GM23338 (cell line): ENCODE measurements at regions not wholly inside any gene's neighbourhood (a gene's known extent, or its start where the extent isn't known, plus 50 kb on each side); places are given as distances from the start of the nearest gene placed in this dataset.

Experiments
- EZH2 ChIP-seq: fragments of 200-600 bp; sonication (generic); IDR thresholded peaks from one replicate; pipeline ENCODE4 v1.8.0; 2017; ENCODE audit warnings: antibody characterized with exemption, mild to moderate bottlenecking, low read depth; ENCODE audit not compliant: unreplicated experiment
- EZH2phosphoT487 ChIP-seq: fragments of 200-600 bp; sonication (generic); IDR thresholded peaks from one replicate; pipeline ENCODE4 v1.8.1; 2018; ENCODE audit warnings: antibody characterized with exemption; ENCODE audit not compliant: unreplicated experiment
- JUNB ChIP-seq: IDR thresholded peaks from one replicate; pipeline ENCODE4 v1.6.1; 2016; ENCODE audit warnings: antibody characterized with exemption; ENCODE audit not compliant: unreplicated experiment
- NANOG ChIP-seq: IDR thresholded peaks from 2 replicates; pipeline ENCODE4 v1.6.1; 2016; ENCODE audit warnings: antibody characterized with exemption, borderline replicate concordance
- POLR2AphosphoS5 ChIP-seq: IDR thresholded peaks from 2 replicates; pipeline ENCODE4 v1.6.1; 2016; ENCODE audit warnings: antibody characterized with exemption, low read depth
- ZNF331 ChIP-seq: fragments of 250-450 bp; sonication (Bioruptor Pico); IDR thresholded peaks from 2 replicates; pipeline ENCODE4 v1.5.0; 2020; ENCODE audit warnings: low read depth, mild to moderate bottlenecking, moderate library complexity
- TF ChIP-seq, protein P1 (sequence below): fragments of 250-450 bp; sonication (Bioruptor Pico); IDR thresholded peaks from 2 replicates; pipeline ENCODE4 v1.5.0; 2020; ENCODE audit warnings: mild to moderate bottlenecking, moderate library complexity
- TF ChIP-seq, protein P2 (sequence below), 2 experiments: fragments of 200-600 bp in 1 of 2; sonication (generic) in 1 of 2; conservative IDR thresholded peaks; 2 replicates each; pipeline versions ENCODE4 v1.5.1 to v1.6.1; 2016 to 2017; ENCODE audit warnings: antibody characterized with exemption in 2 of 2, low read depth in 2 of 2, mild to moderate bottlenecking in 2 of 2, moderate library complexity in 1 of 2
- TF ChIP-seq, protein P3 (sequence below): IDR thresholded peaks from 2 replicates; pipeline ENCODE4 v1.6.1; 2016; ENCODE audit warnings: antibody characterized with exemption

DNA sequence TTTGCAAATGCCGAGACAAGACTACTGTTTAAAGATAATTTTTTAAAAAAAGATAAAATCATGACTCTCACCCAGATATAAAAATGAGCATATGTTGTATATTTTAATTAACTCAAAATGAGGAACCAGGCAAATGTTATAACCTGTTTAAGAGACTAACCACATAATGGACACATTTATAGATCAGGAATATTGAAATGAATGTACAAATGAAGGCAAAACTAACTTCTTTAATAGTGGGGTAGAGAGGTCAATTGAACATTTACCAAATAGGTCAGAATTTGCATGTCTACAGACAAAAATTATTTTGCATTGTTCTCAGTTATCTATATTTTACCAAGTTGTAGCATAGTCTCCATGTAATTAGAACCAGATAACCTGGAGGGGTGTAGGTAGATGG lies 134.3 kb upstream of the PFN2 start (continued):
- TF ChIP-seq, protein P1, sequence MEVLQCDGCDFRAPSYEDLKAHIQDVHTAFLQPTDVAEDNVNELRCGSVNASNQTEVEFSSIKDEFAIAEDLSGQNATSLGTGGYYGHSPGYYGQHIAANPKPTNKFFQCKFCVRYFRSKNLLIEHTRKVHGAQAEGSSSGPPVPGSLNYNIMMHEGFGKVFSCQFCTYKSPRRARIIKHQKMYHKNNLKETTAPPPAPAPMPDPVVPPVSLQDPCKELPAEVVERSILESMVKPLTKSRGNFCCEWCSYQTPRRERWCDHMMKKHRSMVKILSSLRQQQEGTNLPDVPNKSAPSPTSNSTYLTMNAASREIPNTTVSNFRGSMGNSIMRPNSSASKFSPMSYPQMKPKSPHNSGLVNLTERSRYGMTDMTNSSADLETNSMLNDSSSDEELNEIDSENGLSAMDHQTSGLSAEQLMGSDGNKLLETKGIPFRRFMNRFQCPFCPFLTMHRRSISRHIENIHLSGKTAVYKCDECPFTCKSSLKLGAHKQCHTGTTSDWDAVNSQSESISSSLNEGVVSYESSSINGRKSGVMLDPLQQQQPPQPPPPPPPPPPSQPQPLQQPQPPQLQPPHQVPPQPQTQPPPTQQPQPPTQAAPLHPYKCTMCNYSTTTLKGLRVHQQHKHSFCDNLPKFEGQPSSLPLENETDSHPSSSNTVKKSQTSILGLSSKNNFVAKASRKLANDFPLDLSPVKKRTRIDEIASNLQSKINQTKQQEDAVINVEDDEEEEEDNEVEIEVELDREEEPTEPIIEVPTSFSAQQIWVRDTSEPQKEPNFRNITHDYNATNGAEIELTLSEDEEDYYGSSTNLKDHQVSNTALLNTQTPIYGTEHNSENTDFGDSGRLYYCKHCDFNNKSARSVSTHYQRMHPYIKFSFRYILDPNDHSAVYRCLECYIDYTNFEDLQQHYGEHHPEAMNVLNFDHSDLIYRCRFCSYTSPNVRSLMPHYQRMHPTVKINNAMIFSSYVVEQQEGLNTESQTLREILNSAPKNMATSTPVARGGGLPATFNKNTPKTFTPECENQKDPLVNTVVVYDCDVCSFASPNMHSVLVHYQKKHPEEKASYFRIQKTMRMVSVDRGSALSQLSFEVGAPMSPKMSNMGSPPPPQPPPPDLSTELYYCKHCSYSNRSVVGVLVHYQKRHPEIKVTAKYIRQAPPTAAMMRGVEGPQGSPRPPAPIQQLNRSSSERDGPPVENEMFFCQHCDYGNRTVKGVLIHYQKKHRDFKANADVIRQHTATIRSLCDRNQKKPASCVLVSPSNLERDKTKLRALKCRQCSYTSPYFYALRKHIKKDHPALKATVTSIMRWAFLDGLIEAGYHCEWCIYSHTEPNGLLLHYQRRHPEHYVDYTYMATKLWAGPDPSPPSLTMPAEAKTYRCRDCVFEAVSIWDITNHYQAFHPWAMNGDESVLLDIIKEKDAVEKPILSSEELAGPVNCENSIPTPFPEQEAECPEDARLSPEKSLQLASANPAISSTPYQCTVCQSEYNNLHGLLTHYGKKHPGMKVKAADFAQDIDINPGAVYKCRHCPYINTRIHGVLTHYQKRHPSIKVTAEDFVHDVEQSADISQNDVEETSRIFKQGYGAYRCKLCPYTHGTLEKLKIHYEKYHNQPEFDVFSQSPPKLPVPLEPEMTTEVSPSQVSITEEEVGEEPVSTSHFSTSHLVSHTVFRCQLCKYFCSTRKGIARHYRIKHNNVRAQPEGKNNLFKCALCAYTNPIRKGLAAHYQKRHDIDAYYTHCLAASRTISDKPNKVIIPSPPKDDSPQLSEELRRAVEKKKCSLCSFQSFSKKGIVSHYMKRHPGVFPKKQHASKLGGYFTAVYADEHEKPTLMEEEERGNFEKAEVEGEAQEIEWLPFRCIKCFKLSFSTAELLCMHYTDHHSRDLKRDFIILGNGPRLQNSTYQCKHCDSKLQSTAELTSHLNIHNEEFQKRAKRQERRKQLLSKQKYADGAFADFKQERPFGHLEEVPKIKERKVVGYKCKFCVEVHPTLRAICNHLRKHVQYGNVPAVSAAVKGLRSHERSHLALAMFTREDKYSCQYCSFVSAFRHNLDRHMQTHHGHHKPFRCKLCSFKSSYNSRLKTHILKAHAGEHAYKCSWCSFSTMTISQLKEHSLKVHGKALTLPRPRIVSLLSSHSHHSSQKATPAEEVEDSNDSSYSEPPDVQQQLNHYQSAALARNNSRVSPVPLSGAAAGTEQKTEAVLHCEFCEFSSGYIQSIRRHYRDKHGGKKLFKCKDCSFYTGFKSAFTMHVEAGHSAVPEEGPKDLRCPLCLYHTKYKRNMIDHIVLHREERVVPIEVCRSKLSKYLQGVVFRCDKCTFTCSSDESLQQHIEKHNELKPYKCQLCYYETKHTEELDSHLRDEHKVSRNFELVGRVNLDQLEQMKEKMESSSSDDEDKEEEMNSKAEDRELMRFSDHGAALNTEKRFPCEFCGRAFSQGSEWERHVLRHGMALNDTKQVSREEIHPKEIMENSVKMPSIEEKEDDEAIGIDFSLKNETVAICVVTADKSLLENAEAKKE: no peak
- TF ChIP-seq POLR2AphosphoS5: no peak
- no peak for TF ChIP-seq ZNF331
- TF ChIP-seq, protein P2, sequence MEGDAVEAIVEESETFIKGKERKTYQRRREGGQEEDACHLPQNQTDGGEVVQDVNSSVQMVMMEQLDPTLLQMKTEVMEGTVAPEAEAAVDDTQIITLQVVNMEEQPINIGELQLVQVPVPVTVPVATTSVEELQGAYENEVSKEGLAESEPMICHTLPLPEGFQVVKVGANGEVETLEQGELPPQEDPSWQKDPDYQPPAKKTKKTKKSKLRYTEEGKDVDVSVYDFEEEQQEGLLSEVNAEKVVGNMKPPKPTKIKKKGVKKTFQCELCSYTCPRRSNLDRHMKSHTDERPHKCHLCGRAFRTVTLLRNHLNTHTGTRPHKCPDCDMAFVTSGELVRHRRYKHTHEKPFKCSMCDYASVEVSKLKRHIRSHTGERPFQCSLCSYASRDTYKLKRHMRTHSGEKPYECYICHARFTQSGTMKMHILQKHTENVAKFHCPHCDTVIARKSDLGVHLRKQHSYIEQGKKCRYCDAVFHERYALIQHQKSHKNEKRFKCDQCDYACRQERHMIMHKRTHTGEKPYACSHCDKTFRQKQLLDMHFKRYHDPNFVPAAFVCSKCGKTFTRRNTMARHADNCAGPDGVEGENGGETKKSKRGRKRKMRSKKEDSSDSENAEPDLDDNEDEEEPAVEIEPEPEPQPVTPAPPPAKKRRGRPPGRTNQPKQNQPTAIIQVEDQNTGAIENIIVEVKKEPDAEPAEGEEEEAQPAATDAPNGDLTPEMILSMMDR (conservative IDR thresholded peaks at IDR 0.05; ENCODE audit: low read depth in 2 of 2): no peak
- TF ChIP-seq EZH2phosphoT487: no peak
- no peak for TF ChIP-seq EZH2
- TF ChIP-seq, protein P3, sequence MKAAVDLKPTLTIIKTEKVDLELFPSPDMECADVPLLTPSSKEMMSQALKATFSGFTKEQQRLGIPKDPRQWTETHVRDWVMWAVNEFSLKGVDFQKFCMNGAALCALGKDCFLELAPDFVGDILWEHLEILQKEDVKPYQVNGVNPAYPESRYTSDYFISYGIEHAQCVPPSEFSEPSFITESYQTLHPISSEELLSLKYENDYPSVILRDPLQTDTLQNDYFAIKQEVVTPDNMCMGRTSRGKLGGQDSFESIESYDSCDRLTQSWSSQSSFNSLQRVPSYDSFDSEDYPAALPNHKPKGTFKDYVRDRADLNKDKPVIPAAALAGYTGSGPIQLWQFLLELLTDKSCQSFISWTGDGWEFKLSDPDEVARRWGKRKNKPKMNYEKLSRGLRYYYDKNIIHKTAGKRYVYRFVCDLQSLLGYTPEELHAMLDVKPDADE: no peak
- TF ChIP-seq NANOG: no peak
- no peak for TF ChIP-seq JUNB
